SK-N-SH treated with all-trans-retinoic acid at 6 μM for 48 hours (cell line): ENCODE measurements at regions not wholly inside any gene's neighbourhood (a gene's known extent, or its start where the extent isn't known, plus 50 kb on each side); places are given as distances from the start of the nearest gene placed in this dataset.

Experiments
- ATAC-seq: fragments of 200-7000 bp; cut with Tn5 transposase; 3 replicates; pipeline ENCODE4 v1.9.1; 2020; ENCODE audit warnings: mild to moderate bottlenecking, moderate library complexity
- ARNTL ChIP-seq: fragments of 450-650 bp; formaldehyde crosslinking; IDR thresholded peaks from 2 replicates; pipeline ENCODE4 v1.5.0; 2020; ENCODE audit warnings: low read depth, mild to moderate bottlenecking, moderate library complexity, borderline replicate concordance
- BACH2 ChIP-seq: fragments of 250-450 bp; sonication (Bioruptor Pico); IDR thresholded peaks from 2 replicates; pipeline ENCODE4 v1.9.0; 2021; ENCODE audit warnings: mild to moderate bottlenecking, borderline replicate concordance
- CREB5 ChIP-seq: fragments of 250-450 bp; sonication (Bioruptor Pico); IDR thresholded peaks from 2 replicates; pipeline ENCODE4 v1.5.1; 2020; ENCODE audit warnings: low read depth, mild to moderate bottlenecking, moderate library complexity
- CSDC2 ChIP-seq: fragments of 250-450 bp; sonication (Bioruptor Pico); IDR thresholded peaks from 2 replicates; pipeline ENCODE4 v1.5.0; 2020; ENCODE audit warnings: mild to moderate bottlenecking, moderate library complexity
- CSRNP3 ChIP-seq: fragments of 250-450 bp; sonication (Bioruptor Pico); IDR thresholded peaks from 2 replicates; pipeline ENCODE4 v1.5.1; 2021; ENCODE audit warnings: mild to moderate bottlenecking, moderate library complexity
- ESRRG ChIP-seq: fragments of 250-450 bp; sonication (Bioruptor Pico); IDR thresholded peaks from 2 replicates; pipeline ENCODE4 v1.6.1; 2021; ENCODE audit warnings: mild to moderate bottlenecking
- GLIS3 ChIP-seq: fragments of 250-450 bp; sonication (Bioruptor Pico); IDR thresholded peaks from 2 replicates; pipeline ENCODE4 v1.5.0; 2020; ENCODE audit warnings: mild to moderate bottlenecking, moderate library complexity
- ISL1 ChIP-seq: fragments of 250-450 bp; sonication (Bioruptor Pico); IDR thresholded peaks from 2 replicates; pipeline ENCODE4 v2.1.2; 2022; ENCODE audit warnings: mild to moderate bottlenecking, moderate library complexity
- OSR1 ChIP-seq: fragments of 250-450 bp; sonication (Bioruptor Pico); IDR thresholded peaks from 2 replicates; pipeline ENCODE4 v1.8.0; 2022; ENCODE audit warnings: moderate library complexity, mild to moderate bottlenecking, inconsistent platforms
- PPARA ChIP-seq: fragments of 250-450 bp; sonication (Bioruptor Pico); IDR thresholded peaks from 2 replicates; pipeline ENCODE4 v1.5.0; 2020; ENCODE audit warnings: mild to moderate bottlenecking, borderline replicate concordance
- RARB ChIP-seq: fragments of 250-450 bp; sonication (Bioruptor Pico); IDR thresholded peaks from 2 replicates; pipeline ENCODE4 v1.8.0; 2021; ENCODE audit warnings: mild to moderate bottlenecking, moderate library complexity
- SNAI2 ChIP-seq: fragments of 250-450 bp; sonication (Bioruptor Pico); IDR thresholded peaks from 2 replicates; pipeline ENCODE4 v1.5.0; 2020; ENCODE audit warnings: mild to moderate bottlenecking, moderate library complexity
- TCF4 ChIP-seq: fragments of 250-450 bp; sonication (Bioruptor Pico); IDR thresholded peaks from 2 replicates; pipeline ENCODE4 v1.8.0; 2021; ENCODE audit warnings: mild to moderate bottlenecking, moderate library complexity, borderline replicate concordance
- TOX ChIP-seq: fragments of 250-450 bp; sonication (Bioruptor Pico); IDR thresholded peaks from 2 replicates; pipeline ENCODE4 v1.8.0; 2021; ENCODE audit warnings: mild to moderate bottlenecking, moderate library complexity, borderline replicate concordance
- TSHZ2 ChIP-seq: fragments of 250-450 bp; sonication (Bioruptor Pico); IDR thresholded peaks from 2 replicates; pipeline ENCODE4 v1.5.0; 2020; ENCODE audit warnings: mild to moderate bottlenecking, moderate library complexity
- ZC3H10 ChIP-seq: fragments of 250-450 bp; sonication (Bioruptor Pico); IDR thresholded peaks from 2 replicates; pipeline ENCODE4 v1.5.1; 2021; ENCODE audit warnings: mild to moderate bottlenecking, moderate library complexity
- ZFP3 ChIP-seq: fragments of 250-450 bp; sonication (Bioruptor Pico); IDR thresholded peaks from 2 replicates; pipeline ENCODE4 v1.5.0; 2020; ENCODE audit warnings: mild to moderate bottlenecking, moderate library complexity
- ZFP30 ChIP-seq: fragments of 450-650 bp; formaldehyde crosslinking; IDR thresholded peaks from 2 replicates; pipeline ENCODE4 v1.5.0; 2022; ENCODE audit warnings: mild to moderate bottlenecking, moderate library complexity
- ZNF565 ChIP-seq: fragments of 450-650 bp; formaldehyde crosslinking; conservative IDR thresholded peaks from 2 replicates; pipeline ENCODE4 v1.5.0; 2020; ENCODE audit warnings: low read depth, mild to moderate bottlenecking, moderate library complexity
- ZNF70 ChIP-seq: fragments of 450-650 bp; formaldehyde crosslinking; IDR thresholded peaks from 2 replicates; pipeline ENCODE4 v1.5.0; 2020; ENCODE audit warnings: mild to moderate bottlenecking, moderate library complexity
- ZNF8 ChIP-seq: fragments of 450-650 bp; formaldehyde crosslinking; IDR thresholded peaks from 2 replicates; pipeline ENCODE4 v1.5.0; 2020; ENCODE audit warnings: mild to moderate bottlenecking, moderate library complexity
- TF ChIP-seq, protein P1 (sequence below): fragments of 250-450 bp; sonication (Bioruptor Pico); IDR thresholded peaks from 2 replicates; pipeline ENCODE4 v1.8.0; 2021; ENCODE audit warnings: low read depth, mild to moderate bottlenecking, moderate library complexity, borderline replicate concordance

- TF ChIP-seq BACH2 (no peak), ZFP30 (no peak), TOX (no peak), GLIS3 (CRISPR knock-in tag) (no peak), CSDC2 (CRISPR knock-in tag) (no peak), ARNTL (no peak), SNAI2 (CRISPR knock-in tag) (no peak), ZNF70 (no peak), RARB (CRISPR knock-in tag) (no peak), CSRNP3 (CRISPR knock-in tag) (no peak), PPARA (CRISPR knock-in tag) (no peak), ESRRG (CRISPR knock-in tag) (no peak), TSHZ2 (CRISPR knock-in tag) (no peak), ZC3H10 (CRISPR knock-in tag) (no peak), OSR1 (no peak), CREB5 (CRISPR knock-in tag) (no peak), ZNF8 (CRISPR knock-in tag) (no peak), TCF4 (CRISPR knock-in tag) (no peak)
- TF ChIP-seq, protein P1, sequence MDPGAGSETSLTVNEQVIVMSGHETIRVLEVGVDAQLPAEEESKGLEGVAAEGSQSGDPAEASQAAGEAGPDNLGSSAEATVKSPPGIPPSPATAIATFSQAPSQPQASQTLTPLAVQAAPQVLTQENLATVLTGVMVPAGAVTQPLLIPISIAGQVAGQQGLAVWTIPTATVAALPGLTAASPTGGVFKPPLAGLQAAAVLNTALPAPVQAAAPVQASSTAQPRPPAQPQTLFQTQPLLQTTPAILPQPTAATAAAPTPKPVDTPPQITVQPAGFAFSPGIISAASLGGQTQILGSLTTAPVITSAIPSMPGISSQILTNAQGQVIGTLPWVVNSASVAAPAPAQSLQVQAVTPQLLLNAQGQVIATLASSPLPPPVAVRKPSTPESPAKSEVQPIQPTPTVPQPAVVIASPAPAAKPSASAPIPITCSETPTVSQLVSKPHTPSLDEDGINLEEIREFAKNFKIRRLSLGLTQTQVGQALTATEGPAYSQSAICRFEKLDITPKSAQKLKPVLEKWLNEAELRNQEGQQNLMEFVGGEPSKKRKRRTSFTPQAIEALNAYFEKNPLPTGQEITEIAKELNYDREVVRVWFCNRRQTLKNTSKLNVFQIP = no peak
- no peak for ATAC-seq
These were observed 215.3 kb downstream of the SEC16B start for GRCh38 chr1:177754603-177755002.

DNA sequence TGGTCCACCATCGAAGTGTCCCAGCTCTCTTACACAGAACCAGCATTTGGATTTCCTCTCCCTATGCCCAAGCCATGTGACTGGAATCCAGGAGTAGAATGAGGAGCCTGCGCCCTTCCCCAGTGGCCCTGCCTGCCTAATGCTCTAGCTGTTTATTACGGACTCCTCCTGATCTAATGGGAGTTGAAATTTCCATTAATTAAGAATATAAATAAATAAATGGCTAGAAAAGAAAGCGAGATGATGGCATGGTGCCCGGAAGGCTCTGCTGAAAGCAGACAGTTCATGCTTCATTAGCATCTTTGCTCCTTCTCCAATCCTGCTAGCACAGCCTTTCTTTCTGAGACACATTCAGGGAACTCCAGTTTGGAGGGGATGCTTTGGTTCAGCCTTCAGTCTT, 216.2 kb downstream of the SEC16B start:
- TF ChIP-seq CSDC2 (CRISPR knock-in tag) (no peak), ISL1 (no peak), GLIS3 (CRISPR knock-in tag) (no peak), CREB5 (CRISPR knock-in tag) (no peak)
- ATAC-seq = no peak

- TF ChIP-seq CSRNP3 (CRISPR knock-in tag) (no peak), ZFP3 (CRISPR knock-in tag) (no peak), RARB (CRISPR knock-in tag) (no peak), GLIS3 (CRISPR knock-in tag) (no peak), ZFP30 (no peak), BACH2 (no peak), ZNF565 (CRISPR knock-in tag) (no peak), ARNTL (no peak), TCF4 (CRISPR knock-in tag) (no peak), ZC3H10 (CRISPR knock-in tag) (no peak), ZNF70 (no peak), ZNF8 (CRISPR knock-in tag) (no peak), OSR1 (no peak), CREB5 (CRISPR knock-in tag) (no peak), CSDC2 (CRISPR knock-in tag) (no peak), TSHZ2 (CRISPR knock-in tag) (no peak)
- no peak for ATAC-seq
These were observed 221.6 kb downstream of the SEC16B start for GRCh38 chr1:177748080-177748801.
